GM18520 (cell line): ENCODE measurements at regions not wholly inside any gene's neighbourhood (a gene's known extent, or its start where the extent isn't known, plus 50 kb on each side); places are given as distances from the start of the nearest gene placed in this dataset.

Experiments
- ATAC-seq: cut with Tn5 transposase; IDR thresholded peaks from one replicate; pipeline ENCODE4 v1.9.1; 2021; ENCODE audit not compliant: unreplicated experiment

DNA sequence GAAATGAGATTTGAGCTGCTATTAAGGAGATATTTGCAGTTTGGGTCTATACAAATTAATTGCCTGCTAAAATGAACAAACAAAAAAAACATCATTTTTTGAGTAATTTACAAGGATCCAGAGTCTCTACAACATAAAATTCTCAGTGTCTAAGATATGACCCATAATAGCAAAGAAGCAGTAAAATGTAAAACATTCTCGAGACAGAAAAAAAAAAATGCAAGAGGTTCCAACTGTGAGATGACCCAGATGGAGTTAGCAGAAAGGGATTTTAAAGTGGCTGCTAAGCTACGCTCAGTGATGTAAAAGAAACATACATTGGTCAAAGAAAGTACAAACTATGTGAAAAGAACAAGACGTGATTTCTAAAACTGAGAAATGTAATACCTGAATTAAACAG is 471.0 kb downstream of the SH2D4B start:
- ATAC-seq: no peak

DNA sequence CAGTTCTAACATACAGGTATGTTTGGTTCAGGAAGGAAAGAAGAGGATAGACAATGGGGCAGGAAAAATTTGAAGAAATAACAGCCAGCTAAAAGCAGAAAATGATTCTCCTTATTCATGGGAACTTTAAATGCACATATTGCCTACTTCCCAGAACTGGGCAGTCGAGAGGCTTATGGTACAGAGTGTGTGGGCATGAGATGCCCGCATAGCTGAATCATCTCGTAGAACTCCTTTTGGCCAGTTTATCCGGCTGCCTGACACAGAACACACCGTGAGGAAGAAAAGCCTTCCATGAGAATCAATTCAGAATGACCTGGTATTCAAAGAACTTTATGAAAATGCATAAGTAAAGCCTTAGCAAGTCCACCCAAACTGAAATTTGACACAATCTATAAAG is 471.6 kb downstream of the SH2D4B start:
- no peak for ATAC-seq

- no peak for ATAC-seq
These were observed 476.1 kb downstream of the SH2D4B start for GRCh38 chr10:81013771-81014170.

DNA sequence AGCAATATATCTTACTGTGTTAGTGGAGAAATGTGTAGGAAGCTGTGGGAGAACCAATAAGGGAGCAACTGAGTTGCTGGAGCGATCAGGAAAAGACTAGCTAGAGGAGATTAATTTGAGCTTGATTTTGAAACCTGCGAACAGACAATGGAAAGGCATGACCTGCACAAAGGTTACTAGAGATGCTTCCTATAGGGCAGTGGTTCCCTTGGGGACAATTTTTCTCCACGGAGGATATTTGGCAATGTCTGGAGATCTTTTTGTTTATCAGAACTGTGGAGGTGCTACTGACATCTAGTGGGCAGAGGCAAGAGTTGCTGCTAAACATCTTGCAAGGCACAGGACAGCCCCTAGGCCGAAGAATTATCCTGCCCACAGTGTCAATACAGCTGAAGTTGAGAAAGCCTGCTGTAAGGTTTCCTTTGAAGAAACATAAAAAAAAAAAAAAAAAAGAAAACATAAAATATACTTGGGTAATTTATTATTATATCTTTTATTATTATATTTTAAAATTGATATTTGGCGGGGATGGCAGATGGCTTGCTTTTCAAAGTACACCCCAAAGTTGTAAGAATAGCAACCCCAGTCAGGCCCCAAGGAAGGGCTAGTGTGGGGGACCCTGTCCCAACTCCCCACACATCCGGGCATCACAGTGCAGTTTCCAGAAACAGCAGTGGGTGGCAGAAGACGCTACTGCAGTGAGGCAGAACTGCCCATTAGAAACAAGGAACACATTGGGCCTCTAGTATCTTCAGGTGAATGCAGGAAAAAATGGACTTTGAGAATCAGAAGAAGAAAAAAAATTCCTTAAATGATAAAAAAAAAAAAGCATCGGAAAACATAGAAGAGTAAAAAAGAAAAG is 481.6 kb downstream of the SH2D4B start:
- ATAC-seq: peak; percentile 54

GRCh38 chr10:81021428-81022129 is 483.9 kb downstream of the SH2D4B start:
- ATAC-seq: peak; percentile 69

DNA sequence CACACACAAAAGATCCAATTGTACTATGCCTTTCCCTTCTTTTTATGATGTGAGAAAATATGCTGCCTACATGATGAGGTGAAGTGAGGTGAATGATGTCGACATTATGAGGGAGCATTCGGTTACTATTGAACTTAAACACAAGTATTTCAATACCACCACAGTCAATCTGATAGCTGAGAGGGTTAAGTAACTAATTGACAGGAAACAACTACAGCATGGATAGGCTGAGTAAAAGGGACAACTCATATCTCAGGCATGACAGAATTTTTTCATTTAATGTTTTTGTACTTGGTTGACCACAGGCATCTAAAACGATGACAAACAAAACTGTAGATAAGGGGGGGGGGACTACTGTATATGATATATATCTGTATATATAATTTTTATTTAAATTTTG is 488.9 kb downstream of the SH2D4B start:
- ATAC-seq: no peak

GRCh38 chr10:81027223-81027622 is 489.5 kb downstream of the SH2D4B start:
- no peak for ATAC-seq

- ATAC-seq: no peak
These were observed 490.0 kb downstream of the SH2D4B start for GRCh38 chr10:81027706-81028105.

- peak; percentile 71 for ATAC-seq
These were observed 494.1 kb downstream of the SH2D4B start for GRCh38 chr10:81031774-81032173.

DNA sequence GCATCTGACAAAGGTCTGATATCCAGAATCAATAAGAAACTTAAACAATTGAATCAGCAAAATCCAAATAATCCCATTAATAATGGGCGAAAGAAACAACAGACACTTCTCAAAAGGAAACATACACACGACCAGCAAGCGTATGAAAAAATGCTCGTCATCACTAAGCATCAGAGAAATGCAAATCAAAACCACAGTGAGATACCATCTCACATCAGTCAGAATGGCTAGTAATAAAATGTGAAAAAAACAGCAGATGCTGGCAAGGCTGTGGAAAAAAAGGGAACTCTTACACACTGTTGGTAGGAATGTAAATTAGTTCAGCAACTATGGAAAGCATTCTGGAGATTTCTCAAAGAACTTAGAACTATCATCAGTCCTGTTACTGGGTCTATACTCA is 496.7 kb downstream of the SH2D4B start:
- ATAC-seq: peak; percentile 23

GRCh38 chr10:81036257-81036656 is 498.6 kb downstream of the SH2D4B start:
- ATAC-seq: peak; percentile 79

- ATAC-seq: no peak
These were observed 502.3 kb downstream of the SH2D4B start for GRCh38 chr10:81040031-81040430.

- ATAC-seq: no peak
These were observed 503.2 kb downstream of the SH2D4B start for GRCh38 chr10:81040940-81041339.

DNA sequence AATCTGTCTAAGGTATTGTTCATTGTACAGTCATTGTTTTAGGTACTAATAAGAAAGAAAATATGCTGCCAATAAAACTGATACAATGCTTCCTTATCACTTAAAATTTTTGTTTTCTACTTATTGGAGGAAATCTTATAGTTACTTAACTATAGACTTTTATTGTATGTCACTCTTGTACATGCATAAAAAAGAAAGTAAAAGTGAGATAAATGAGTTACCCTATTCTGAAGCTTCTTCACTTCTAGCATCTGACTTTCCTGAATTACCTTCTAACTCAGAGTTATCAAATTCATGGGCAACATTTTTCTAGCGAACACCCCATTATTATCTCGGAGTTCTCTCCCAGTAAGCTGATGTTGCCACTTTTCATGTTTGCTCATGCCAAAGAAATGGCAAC is 504.9 kb downstream of the SH2D4B start:
- ATAC-seq: no peak

- no peak for ATAC-seq
These were observed 527.8 kb downstream of the SH2D4B start for GRCh38 chr10:81065474-81065873.

GRCh38 chr10:81068460-81068859 is 530.8 kb downstream of the SH2D4B start:
- ATAC-seq: no peak

DNA sequence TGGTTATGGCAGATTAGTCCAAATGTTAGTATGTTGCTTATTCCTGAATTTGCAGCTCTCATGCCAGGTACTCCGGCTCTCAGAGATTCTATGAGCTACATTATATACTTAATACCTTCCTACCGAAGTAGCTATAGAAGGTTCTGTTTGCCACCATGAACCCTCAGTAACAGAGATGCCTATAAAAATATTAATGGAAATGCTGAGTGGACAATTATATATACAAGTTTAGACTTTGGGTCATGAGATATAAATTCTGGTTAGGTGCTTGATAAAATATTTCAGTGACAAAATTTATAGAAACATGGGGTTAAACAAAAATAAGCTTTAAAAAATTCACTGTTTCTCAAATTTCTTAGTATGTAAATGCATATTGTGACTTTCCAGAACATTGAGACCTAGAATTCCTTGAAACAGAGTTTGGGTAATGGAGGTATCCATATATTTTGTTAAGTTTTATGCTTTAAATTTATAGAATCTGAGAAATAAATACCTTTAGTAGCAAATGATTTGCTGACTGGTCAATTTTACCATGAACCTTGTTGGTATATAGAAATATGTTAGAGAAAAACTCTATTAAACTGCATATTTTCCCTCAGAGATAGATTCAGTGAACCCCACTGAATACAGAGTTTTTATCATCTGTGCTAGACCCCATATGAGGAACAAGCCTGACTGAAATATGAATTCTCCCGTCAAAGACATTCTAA is 533.5 kb downstream of the SH2D4B start:
- no peak for ATAC-seq

GRCh38 chr10:81073155-81073554 is 535.5 kb downstream of the SH2D4B start:
- ATAC-seq: no peak

DNA sequence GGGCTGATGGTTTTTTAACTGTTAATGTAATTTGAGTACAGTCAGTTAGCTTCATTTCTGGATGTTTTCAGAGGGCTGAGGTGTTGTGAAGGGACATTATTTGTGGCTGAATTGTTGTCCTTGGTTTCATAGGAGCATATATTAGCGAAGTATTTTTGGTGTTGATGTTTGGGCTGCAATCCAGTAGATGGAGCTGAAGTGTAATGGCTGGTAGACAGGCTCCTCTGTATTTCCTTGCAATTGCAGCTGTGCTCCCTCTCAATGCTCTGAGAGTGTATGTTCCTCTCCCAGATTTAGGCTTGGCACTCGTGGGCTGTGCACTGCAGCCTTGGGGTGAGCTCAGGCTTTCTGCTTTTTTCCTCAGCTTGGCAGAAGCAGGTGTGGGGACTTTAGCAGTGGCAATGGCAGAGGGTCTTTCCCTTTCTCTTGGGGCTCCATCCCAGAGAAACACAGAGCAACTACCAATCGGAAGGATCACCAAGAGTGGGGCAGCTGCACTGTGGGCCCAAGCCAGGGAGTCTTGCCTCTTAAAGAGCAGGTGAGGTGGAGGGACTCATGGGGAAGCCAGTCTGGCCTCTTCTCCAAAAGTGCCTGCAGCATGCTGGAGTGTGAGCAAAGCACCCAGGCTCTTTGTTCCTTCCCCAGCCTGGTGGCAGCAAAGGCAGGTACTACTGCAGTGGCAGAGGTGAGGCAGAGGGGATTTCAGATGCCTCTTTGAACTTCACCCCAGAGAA is 544.4 kb downstream of the SH2D4B start:
- peak; percentile 73 for ATAC-seq

GRCh38 chr10:81082621-81083376 is 545.1 kb downstream of the SH2D4B start:
- ATAC-seq: no peak
